Mammary epithelial cell (primary cell): ENCODE measurements at regions not wholly inside any gene's neighbourhood (a gene's known extent, or its start where the extent isn't known, plus 50 kb on each side); places are given as distances from the start of the nearest gene placed in this dataset.

ENCODE experiments used
- EZH2 ChIP-seq: IDR thresholded peaks from 2 replicates; pipeline ENCODE4 v1.6.1; 2012; ENCODE audit warnings: low read length, inconsistent platforms, borderline replicate concordance
- TF ChIP-seq, protein P1 (sequence below), 2 donors: IDR thresholded peaks in 1 of 2; conservative IDR thresholded peaks in 1 of 2; 2 replicates each; pipeline ENCODE4 v1.5.1; 2011 to 2012; ENCODE audit warnings: inconsistent platforms in 2 of 2, low read length in 2 of 2, mild to moderate bottlenecking in 2 of 2, control low read depth in 1 of 2, low read depth in 1 of 2; ENCODE audit not compliant: insufficient read depth in 1 of 2; ENCODE audit errors: extremely low read depth in 1 of 2

DNA sequence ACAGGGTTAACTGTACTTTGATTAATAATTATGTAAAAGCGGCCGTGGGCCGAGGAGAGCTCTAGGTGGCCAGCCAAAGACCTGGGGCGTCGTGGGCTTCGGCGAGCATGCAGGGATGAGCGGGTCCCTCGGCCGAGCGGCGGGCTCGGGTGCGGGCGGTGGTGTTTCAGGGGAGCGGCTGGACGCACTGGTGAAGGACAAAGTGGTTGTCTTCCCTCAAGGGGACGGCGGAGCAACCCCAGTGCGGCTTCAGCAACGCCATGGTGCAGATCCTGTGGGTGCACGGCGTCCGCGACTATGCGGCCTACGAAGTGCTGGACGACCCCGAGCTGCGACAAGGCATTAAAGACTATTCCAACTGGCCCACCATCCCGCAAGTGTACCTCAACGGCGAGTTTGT, 103.0 kb upstream of the C1GALT1C1 start:
- TF ChIP-seq, protein P1, sequence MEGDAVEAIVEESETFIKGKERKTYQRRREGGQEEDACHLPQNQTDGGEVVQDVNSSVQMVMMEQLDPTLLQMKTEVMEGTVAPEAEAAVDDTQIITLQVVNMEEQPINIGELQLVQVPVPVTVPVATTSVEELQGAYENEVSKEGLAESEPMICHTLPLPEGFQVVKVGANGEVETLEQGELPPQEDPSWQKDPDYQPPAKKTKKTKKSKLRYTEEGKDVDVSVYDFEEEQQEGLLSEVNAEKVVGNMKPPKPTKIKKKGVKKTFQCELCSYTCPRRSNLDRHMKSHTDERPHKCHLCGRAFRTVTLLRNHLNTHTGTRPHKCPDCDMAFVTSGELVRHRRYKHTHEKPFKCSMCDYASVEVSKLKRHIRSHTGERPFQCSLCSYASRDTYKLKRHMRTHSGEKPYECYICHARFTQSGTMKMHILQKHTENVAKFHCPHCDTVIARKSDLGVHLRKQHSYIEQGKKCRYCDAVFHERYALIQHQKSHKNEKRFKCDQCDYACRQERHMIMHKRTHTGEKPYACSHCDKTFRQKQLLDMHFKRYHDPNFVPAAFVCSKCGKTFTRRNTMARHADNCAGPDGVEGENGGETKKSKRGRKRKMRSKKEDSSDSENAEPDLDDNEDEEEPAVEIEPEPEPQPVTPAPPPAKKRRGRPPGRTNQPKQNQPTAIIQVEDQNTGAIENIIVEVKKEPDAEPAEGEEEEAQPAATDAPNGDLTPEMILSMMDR (conservative IDR thresholded peaks at IDR 0.05 in 1 of 2, IDR thresholded peaks at IDR 0.05 in 1 of 2; ENCODE audit: extremely low read depth in 1 of 2, insufficient read depth in 1 of 2, low read depth in 1 of 2, low read length in 2 of 2) = no peak
- no peak for TF ChIP-seq EZH2
